Activated CD4-positive, alpha-beta T cell treated with anti-CD3 and anti-CD28 coated beads for 4 hours (primary cell): ENCODE measurements at regions not wholly inside any gene's neighbourhood (a gene's known extent, or its start where the extent isn't known, plus 50 kb on each side); places are given as distances from the start of the nearest gene placed in this dataset.

ENCODE experiments used
- DNase-seq, 2 donors: peaks; one replicate each; pipeline ENCODE4 v3.0.0-alpha.2; 2020

GRCh38 chr21:21605521-21605920, 607.3 kb downstream of the NCAM2 start:
- DNase-seq: no peak

GRCh38 chr21:21606041-21606440, 607.8 kb downstream of the NCAM2 start:
- DNase-seq: no peak

GRCh38 chr21:21612466-21612865, 614.3 kb downstream of the NCAM2 start:
- DNase-seq: no peak

GRCh38 chr21:21614966-21615365, 616.8 kb downstream of the NCAM2 start:
- DNase-seq: no peak

GRCh38 chr21:21622460-21623234, 624.4 kb downstream of the NCAM2 start:
- DNase-seq: no peak

- no peak for DNase-seq
Measured at GRCh38 chr21:21624674-21625073, 626.5 kb downstream of the NCAM2 start.

- DNase-seq: no peak
Measured at GRCh38 chr21:21631961-21632360, 633.8 kb downstream of the NCAM2 start.

GRCh38 chr21:21632926-21633325, 634.7 kb downstream of the NCAM2 start:
- no peak for DNase-seq

- DNase-seq: no peak
Measured at GRCh38 chr21:21661741-21662140, 663.5 kb downstream of the NCAM2 start.

- no peak for DNase-seq
Measured at GRCh38 chr21:21662776-21663175, 664.6 kb downstream of the NCAM2 start.

GRCh38 chr21:21664871-21665270, 666.7 kb downstream of the NCAM2 start:
- no peak for DNase-seq

- no peak for DNase-seq
Measured at GRCh38 chr21:21666689-21667088, 668.5 kb downstream of the NCAM2 start.

GRCh38 chr21:21668198-21668597, 670.0 kb downstream of the NCAM2 start:
- no peak for DNase-seq

- DNase-seq: no peak
Measured at GRCh38 chr21:21673959-21674358, 675.8 kb downstream of the NCAM2 start.

- DNase-seq: no peak
Measured at GRCh38 chr21:21675601-21676000, 677.4 kb downstream of the NCAM2 start.

- no peak for DNase-seq
Measured at GRCh38 chr21:21682172-21682571, 684.0 kb downstream of the NCAM2 start.

GRCh38 chr21:21688889-21689288, 690.7 kb downstream of the NCAM2 start:
- DNase-seq: no peak

- DNase-seq: no peak
Measured at GRCh38 chr21:21690068-21690665, 692.0 kb downstream of the NCAM2 start.

GRCh38 chr21:21712748-21713520, 714.7 kb downstream of the NCAM2 start:
- no peak for DNase-seq

GRCh38 chr21:21713651-21714180, 715.5 kb downstream of the NCAM2 start:
- DNase-seq: no peak

- no peak for DNase-seq
Measured at GRCh38 chr21:21714426-21714825, 716.2 kb downstream of the NCAM2 start.

- DNase-seq: no peak
Measured at GRCh38 chr21:21715266-21715969, 717.2 kb downstream of the NCAM2 start.

GRCh38 chr21:21722731-21723130, 724.5 kb downstream of the NCAM2 start:
- DNase-seq: no peak
